ENCODE measurements at regions not wholly inside any gene's neighbourhood (a gene's known extent, or its start where the extent isn't known, plus 50 kb on each side); places are given as distances from the start of the nearest gene placed in this dataset.
"Not testable (repeated sequence)": the region's sequence is repeated elsewhere in the genome, so short reads cannot be mapped to it uniquely, and the experiment has no call there.

- no peak for DNase-seq
Measured at GRCh38 chr19:29154163-29154562, 58.8 kb downstream of the UQCRFS1 start.

- no peak for DNase-seq
Measured at GRCh38 chr19:29145756-29146155, 67.2 kb downstream of the UQCRFS1 start.

DNA sequence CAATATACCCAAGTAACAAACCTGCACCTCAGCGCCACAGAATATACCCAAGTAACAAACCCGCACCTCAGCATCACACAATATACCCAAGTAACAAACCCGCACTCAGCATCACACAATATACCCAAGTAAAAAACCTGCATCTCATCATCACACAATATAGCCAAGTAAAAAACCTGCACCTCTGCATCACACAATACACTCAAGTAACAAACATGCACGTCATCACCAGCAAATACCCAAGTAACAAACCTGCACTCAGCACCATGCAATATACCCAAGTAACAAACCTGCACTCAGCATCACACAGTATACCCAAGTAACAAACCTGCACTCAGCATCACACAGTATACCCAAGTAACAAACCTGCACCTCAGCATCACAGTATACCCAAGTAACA is 69.8 kb downstream of the UQCRFS1 start:
- no peak for DNase-seq

DNA sequence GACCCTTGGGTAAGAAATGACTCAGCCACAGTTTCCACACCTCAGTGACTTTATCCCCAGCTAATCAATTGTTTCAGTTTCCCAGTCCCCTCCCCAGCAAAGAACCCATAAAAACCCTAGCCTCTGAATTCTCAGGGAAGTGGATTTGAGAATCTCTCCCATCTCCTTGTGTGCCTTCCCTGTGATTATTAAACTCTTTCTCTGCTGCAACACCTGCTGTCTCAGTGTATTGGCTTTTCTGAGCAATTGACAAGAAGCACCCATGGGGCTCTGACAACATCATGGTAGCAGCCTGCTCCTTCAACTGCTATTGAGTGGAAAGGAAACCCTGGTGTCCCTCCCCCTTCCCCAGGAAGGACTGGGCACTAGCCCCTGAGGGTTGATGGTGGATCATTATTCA is 73.7 kb downstream of the UQCRFS1 start:
- DNase-seq: no peak

DNA sequence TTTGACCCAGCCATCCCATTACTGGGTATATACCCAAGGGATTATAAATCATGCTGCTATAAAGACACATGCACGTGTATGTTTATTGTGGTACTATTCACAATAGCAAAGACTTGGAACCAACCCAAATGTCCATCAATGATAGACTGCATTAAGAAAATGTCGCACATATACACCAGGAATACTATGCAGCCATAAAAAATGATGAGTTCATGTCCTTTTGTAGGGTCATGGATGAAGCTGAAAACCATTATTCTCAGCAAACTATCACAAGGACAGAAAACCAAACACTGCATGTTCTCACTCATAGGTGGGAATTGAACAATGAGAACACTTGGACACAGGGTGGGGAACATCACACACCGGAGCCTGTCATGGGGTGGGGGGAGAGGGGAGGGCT is 74.7 kb downstream of the UQCRFS1 start:
- DNase-seq: not testable (repeated sequence)

DNA sequence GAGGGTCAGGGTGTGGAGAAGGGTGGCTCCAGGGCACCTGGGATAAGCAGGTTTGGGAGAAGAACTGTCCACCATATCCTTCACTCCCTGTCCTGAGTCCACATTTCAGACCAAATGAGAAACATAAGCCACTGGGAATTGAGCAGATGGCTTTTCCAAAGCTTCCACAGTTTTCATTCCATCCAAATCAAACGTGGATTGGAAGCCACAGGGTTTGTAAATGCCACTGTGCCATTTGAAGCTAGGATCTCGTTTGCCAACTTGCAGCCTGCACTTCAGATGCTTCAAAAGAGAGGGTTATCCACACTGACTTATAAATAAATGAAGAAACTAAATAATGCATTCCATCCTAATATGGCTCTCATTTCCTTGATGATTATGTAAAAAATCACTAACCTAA is 81.5 kb downstream of the UQCRFS1 start:
- no peak for DNase-seq

- DNase-seq: no peak
Measured at GRCh38 chr19:29129148-29129547, 83.8 kb downstream of the UQCRFS1 start.

- no peak for DNase-seq
Measured at GRCh38 chr19:29128203-29128602, 84.7 kb downstream of the UQCRFS1 start.

DNA sequence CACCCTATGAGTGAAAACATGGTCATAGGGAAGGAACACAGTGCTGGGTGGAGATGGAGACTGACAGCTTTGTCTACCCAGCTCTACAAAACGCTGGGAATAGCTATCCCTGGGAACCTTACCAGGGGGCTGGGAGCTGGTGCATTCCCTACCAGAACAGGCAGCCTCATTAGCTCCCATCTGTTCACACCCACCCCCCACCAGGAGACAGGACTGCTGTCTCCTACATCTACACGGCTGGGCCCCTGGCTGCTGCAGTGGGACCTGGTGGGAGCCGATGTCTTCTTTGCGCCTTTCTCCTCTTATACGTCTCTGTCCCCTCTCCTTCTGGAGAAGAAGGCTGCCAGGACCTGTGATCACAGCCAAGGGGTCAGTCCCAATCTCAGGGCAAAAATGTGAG is 90.8 kb downstream of the UQCRFS1 start:
- DNase-seq: no peak

DNA sequence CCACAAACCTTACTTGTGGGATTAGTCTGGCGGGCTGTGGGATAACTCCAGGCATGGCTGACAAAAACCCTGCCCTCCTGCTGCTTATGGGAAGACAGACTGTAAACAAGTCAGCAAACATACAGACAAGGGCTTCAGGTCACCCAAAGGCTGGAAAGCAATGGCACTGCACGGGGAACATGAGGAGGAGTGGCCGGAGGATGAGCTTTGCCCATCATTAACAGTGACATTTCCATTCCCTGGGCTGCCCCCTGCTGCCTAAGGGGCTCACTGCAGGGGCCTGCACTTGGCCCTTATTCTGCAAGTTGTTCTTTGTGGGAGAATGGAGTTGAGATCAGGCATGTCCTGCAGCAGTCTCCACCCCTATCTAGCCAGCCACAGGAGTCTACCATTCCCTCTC is 91.3 kb downstream of the UQCRFS1 start:
- no peak for DNase-seq

DNA sequence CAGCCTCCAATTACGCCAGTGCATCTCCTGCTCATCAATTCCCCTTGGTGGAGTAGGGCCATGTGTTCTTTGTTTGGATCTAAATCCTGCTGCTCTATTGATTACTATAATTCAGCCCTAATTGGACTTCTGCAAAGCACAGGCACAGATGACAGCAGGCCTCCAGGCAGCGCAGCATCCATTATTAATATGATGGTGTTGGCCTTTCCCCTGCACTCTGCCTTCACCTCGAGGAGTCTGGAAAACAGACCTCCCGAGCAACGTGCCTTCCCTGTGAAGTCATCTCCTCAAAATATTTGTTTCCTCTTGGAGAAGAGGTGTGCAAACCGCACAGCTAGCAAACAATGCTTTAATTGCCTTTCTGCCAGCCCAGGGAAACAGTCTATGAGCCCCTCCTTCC is 92.5 kb downstream of the UQCRFS1 start:
- no peak for DNase-seq

GRCh38 chr19:29119590-29119989 is 93.4 kb downstream of the UQCRFS1 start:
- DNase-seq: no peak

DNA sequence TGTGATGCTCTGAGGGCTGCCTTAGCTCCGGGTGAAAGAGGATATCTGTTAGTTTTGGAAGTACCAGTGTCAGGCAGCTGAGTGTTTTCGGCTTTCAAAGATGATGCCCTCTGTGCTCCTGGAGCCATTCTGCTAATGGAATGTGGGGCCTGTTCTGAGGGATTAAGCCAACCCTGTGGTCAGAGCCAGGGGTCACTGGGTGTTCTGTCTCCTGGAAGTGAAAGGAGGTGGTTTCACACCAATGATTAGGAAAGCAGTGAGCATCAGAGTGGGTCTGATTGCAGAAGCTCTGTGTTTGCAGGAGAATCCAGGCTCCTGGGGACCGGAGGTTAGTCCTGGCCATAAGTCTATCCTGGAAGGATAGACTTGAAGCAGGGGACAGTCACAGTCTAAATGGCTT is 94.6 kb downstream of the UQCRFS1 start:
- DNase-seq: no peak

DNA sequence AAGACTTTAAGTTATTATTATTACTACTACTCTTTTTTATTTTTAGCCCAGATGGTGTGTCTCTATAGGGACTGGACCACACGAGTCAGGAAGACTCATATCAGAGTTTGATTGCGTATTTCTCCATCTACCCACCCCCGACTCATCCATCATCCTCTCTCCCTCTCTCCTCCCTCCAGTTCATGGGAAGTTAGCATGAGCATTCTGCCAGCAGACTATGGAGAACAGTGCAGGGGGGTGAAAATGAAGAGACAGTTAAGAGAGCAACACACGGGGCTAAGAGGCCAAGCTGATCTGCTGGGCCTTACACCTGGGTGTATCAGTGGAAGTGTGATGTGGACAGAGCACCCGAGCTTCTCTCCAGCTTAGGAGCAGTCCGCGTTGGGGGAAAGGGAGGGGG is 95.0 kb downstream of the UQCRFS1 start:
- DNase-seq: no peak

- no peak for DNase-seq
Measured at GRCh38 chr19:29115181-29115580, 97.8 kb downstream of the UQCRFS1 start.

DNA sequence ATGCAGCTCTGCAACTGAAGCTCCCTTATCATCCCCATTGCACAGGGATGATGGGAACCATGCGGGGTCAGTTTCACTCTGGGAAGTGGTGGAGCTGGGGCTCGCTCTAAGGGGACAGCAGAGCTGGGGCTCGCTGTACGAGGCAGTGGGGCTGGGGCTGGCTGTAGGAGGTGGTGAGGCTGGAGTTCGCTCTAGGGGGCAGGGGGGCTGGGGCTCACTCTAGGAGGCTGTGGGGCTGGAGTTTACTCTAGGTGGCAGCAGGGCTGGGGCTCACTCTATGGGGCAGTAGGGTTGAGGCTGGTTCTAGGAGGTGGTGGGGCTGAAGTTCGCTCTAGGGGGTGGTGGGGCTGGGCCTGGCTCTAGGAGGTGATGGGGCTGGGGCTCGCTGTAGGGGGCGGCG is 99.1 kb downstream of the UQCRFS1 start:
- DNase-seq: no peak

GRCh38 chr19:29111576-29111975 is 101.4 kb downstream of the UQCRFS1 start:
- DNase-seq: no peak

GRCh38 chr19:29107831-29108230 is 105.1 kb downstream of the UQCRFS1 start:
- no peak for DNase-seq

GRCh38 chr19:29106346-29106885 is 106.5 kb downstream of the UQCRFS1 start:
- DNase-seq: no peak

GRCh38 chr19:29105629-29106292 is 107.2 kb downstream of the UQCRFS1 start:
- DNase-seq: no peak

DNA sequence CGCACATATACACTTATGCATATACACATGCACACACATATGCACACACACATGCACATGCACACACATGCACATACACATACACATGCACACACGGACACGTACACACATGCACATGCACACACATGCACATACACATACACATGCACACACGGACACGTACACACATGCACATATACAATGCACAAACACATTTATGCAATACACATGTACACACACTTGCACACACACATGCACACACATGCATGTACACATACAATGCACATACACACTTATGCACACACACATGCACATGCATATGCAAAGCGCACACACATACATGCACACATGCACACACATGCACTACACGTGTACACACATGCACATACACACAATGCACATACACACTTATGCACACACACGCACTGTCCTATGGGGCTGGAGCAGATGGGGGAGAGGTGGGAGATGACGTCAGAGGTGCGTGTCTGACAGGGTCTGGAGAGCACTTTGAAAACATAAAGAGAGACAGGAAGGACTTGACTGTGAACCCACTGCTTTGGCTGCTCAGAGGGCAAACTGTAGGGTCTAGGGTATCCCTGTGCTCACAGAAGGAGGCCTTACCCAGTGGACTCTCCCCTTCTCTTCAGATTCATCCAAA is 108.2 kb downstream of the UQCRFS1 start:
- no peak for DNase-seq

DNA sequence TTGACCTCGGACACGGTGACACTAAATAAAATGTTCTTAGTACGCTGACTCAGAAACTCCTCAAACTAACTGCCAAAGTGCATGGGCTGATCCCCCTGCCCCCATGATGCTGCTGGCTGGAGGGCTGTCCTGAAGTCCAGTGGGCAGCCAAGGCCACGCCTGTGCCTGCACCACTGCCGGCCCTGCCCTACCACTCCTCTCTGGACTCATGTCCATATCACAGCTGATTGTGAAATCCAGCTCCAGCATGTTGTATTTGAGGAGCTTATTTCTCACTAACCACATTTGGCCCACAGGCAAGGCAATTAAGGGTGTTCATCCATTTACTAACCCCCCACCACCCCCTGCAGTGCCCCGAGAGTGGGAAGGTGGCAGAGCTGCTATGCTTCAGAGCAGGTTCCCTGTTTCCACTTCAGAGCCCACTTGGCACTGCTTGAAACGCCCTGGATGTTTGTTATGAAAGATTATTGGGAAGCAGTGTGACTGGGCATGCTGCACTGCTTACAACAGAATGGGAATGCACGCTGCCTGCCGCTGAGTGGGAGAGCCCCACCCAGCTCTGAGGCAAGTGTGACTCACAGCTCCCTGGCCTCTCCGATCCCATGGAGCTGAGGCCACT is 114.0 kb downstream of the UQCRFS1 start:
- DNase-seq: no peak

DNA sequence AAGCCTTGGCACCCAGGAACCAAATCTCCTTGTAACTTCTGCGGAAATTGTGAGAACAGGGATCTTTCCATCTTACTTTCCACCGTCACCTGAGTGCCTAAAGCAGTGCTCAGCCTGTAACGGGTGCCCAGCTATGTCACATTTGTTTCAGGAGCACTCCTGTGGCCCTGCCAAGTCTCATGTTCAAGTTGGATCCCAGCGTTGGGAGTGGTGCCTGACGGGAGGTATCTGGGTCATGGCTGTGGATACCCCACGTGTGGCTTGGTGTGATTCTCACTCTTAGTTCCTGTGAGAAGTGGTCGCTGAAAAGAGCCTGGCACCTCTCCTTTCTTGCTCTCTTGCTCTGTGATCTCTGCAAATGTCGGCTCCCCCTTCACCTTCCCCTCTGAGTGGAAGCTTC is 114.9 kb downstream of the UQCRFS1 start:
- DNase-seq: no peak

DNA sequence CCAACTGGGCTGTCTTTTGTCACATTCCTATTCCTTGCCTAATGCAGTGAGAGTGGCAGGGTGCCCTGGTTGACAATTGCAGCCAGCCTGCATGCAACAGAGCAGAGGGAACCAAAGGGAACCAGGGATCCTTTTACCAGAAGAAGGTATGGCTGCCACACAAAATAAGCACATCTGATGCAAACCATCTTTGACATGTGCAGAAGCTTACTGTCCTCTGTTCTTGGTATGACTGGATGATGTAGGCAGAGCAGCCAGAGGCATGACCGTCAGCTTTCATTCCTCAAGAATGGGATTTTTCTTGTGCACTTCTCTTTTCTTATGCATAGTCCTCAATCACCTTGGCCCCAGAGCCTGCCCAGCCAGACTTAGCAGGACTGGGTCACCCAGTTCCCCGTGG is 116.1 kb downstream of the UQCRFS1 start:
- DNase-seq: no peak
